ENCODE measurements at regions not wholly inside any gene's neighbourhood (a gene's known extent, or its start where the extent isn't known, plus 50 kb on each side); places are given as distances from the start of the nearest gene placed in this dataset.

DNA sequence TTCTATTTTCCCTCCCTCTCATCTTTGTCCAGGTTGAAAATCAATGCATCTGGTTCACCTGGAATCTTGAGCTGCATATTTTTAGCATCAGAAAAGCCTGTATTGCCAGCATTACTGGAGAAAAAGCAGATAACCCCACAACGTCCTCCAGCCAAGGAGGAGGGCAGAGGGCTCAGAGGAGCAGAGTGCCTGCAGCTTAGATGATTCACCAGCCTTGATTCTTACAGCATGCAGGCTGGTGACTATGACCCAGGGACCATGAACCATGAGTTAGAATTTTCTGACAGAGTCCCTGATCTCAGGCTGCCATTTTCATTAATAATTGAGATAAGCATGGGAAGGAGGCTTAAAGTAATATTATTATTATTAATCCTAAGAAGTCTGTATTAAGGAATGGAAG is 278.2 kb downstream of the BRINP1 start:
- no peak for DNase-seq
- ATAC-seq = no peak

GRCh38 chr9:119092125-119092524 is 277.1 kb downstream of the BRINP1 start:
- DNase-seq (no peak), ATAC-seq (no peak)

- no peak for DNase-seq
- no peak for ATAC-seq
Measured at GRCh38 chr9:119094086-119094485, 275.1 kb downstream of the BRINP1 start.

DNA sequence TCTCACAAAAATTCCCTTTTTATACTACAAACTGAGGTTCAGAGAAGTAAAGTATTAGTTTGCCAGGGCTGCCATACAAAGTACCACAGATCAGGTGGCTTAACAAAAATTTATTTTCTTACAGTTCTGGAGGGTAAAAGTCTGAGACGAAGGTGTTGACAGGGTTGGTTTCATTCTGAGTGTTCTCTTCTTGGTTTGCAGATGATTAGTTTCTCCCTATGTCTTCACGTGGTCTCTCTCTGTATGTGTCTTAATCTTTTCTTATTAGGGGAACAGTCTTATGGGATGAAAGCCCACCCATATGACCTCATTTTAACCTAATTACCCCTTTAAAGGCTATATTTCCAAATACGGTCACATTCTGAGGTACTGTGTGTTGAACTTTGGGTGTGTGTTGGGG is 274.2 kb downstream of the BRINP1 start:
- ATAC-seq = no peak
- DNase-seq = no peak

- ATAC-seq (no peak), DNase-seq (no peak)
Measured at GRCh38 chr9:119101048-119101447, 268.2 kb downstream of the BRINP1 start.

DNA sequence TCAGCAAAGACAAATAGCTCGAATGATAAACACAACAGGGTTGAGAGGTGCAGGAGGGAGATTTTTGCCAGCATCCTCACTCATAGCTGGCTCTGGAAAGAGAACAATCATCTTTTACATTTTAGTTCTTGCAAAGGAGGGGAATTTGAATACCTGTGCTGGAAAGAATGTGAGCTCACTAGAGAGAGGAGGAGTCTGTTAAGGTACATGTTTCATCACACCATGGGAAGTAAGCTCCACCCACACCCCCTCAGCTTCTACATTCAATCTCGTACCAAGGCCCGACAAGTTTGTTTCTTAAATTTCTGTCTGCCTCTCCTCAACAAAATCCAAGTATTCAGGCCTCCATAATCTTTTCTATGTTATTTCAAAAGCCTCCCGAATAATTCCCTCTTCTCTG is 254.6 kb downstream of the BRINP1 start:
- no peak for ATAC-seq
- DNase-seq = no peak
